ENCODE measurements at regions not wholly inside any gene's neighbourhood (a gene's known extent, or its start where the extent isn't known, plus 50 kb on each side); places are given as distances from the start of the nearest gene placed in this dataset.

GRCh38 chr1:81470275-81470674, 330.5 kb upstream of the ADGRL2 start:
- TF ChIP-seq, protein P1, sequence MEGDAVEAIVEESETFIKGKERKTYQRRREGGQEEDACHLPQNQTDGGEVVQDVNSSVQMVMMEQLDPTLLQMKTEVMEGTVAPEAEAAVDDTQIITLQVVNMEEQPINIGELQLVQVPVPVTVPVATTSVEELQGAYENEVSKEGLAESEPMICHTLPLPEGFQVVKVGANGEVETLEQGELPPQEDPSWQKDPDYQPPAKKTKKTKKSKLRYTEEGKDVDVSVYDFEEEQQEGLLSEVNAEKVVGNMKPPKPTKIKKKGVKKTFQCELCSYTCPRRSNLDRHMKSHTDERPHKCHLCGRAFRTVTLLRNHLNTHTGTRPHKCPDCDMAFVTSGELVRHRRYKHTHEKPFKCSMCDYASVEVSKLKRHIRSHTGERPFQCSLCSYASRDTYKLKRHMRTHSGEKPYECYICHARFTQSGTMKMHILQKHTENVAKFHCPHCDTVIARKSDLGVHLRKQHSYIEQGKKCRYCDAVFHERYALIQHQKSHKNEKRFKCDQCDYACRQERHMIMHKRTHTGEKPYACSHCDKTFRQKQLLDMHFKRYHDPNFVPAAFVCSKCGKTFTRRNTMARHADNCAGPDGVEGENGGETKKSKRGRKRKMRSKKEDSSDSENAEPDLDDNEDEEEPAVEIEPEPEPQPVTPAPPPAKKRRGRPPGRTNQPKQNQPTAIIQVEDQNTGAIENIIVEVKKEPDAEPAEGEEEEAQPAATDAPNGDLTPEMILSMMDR (IDR thresholded peaks at IDR 0.05): no peak
- TF ChIP-seq POLR2A (IDR thresholded peaks at IDR 0.05): no peak

All from right lobe of liver (tissue), 4 donors.